H9 (cell line): ENCODE measurements at regions not wholly inside any gene's neighbourhood (a gene's known extent, or its start where the extent isn't known, plus 50 kb on each side); places are given as distances from the start of the nearest gene placed in this dataset.

Experiments
- DNase-seq: peaks from one replicate; pipeline ENCODE4 v3.0.0-alpha.2; 2017
- H2AFZ ChIP-seq: one replicate; pipeline ENCODE4 v1.6.1; 2013; ENCODE audit warnings: mild to moderate bottlenecking, low read length, control low read depth, moderate library complexity
- H2AK5ac ChIP-seq: 2 replicates; pipeline ENCODE4 v1.6.1; 2013; ENCODE audit warnings: low read length, control low read depth, mixed read lengths; ENCODE audit not compliant: insufficient read length
- H2BK120ac ChIP-seq: one replicate; pipeline ENCODE4 v1.6.1; 2013; ENCODE audit warnings: low read depth, mild to moderate bottlenecking, low read length, control low read depth, inconsistent platforms; ENCODE audit not compliant: poor library complexity, severe bottlenecking
- H2BK12ac ChIP-seq: 2 replicates; pipeline ENCODE4 v1.6.1; 2013; ENCODE audit warnings: low read length, control low read depth, mixed read lengths, low read depth; ENCODE audit not compliant: insufficient read length
- H2BK15ac ChIP-seq: 2 replicates; pipeline ENCODE4 v1.6.1; 2013; ENCODE audit warnings: low read depth, low read length, control low read depth
- H2BK20ac ChIP-seq: one replicate; pipeline ENCODE4 v1.6.1; 2013; ENCODE audit warnings: low read depth, mild to moderate bottlenecking, low read length, control low read depth, inconsistent platforms; ENCODE audit not compliant: poor library complexity, severe bottlenecking
- H2BK5ac ChIP-seq: 2 replicates; pipeline ENCODE4 v1.6.1; 2013; ENCODE audit warnings: low read length, control low read depth, mixed read lengths; ENCODE audit not compliant: insufficient read length
- H3K14ac ChIP-seq: 2 replicates; pipeline ENCODE4 v1.6.1; 2013; ENCODE audit warnings: low read length, control low read depth; ENCODE audit not compliant: insufficient read depth
- H3K18ac ChIP-seq: 2 replicates; pipeline ENCODE4 v1.6.1; 2013; ENCODE audit warnings: low read depth, mild to moderate bottlenecking, mixed read lengths, low read length, control low read depth; ENCODE audit not compliant: insufficient read length
- H3K23ac ChIP-seq: 2 replicates; pipeline ENCODE4 v1.6.1; 2013; ENCODE audit warnings: low read length, control low read depth, mixed read lengths, low read depth; ENCODE audit not compliant: insufficient read length
- H3K23me2 ChIP-seq: 2 replicates; pipeline ENCODE4 v1.6.1; 2013; ENCODE audit warnings: low read depth, mild to moderate bottlenecking, mixed read lengths, low read length, control low read depth; ENCODE audit not compliant: insufficient read length, poor library complexity, severe bottlenecking
- H3K27ac ChIP-seq: 2 replicates; pipeline ENCODE4 v1.5.1; 2013; ENCODE audit warnings: low read length, control low read depth, mixed read lengths, low read depth; ENCODE audit not compliant: insufficient read length
- H3K27me3 ChIP-seq: 2 replicates; pipeline ENCODE4 v1.6.1; 2013; ENCODE audit warnings: low read length, control low read depth, inconsistent platforms; ENCODE audit not compliant: insufficient read depth
- H3K4ac ChIP-seq: 2 replicates; pipeline ENCODE4 v1.6.1; 2013; ENCODE audit warnings: low read depth, mild to moderate bottlenecking, control low read depth, inconsistent platforms, low read length, moderate library complexity
- H3K4me1 ChIP-seq: 2 replicates; pipeline ENCODE4 v1.6.1; 2013; ENCODE audit warnings: low read length, control low read depth, inconsistent platforms; ENCODE audit not compliant: insufficient read depth
- H3K4me2 ChIP-seq: 2 replicates; pipeline ENCODE4 v1.6.1; 2013; ENCODE audit warnings: low read length, control low read depth, mixed read lengths; ENCODE audit not compliant: insufficient read length, insufficient read depth
- H3K56ac ChIP-seq: 2 replicates; pipeline ENCODE4 v1.6.1; 2013; ENCODE audit warnings: low read depth, mild to moderate bottlenecking, mixed read lengths, low read length, control low read depth; ENCODE audit not compliant: insufficient read length
- H3K79me1 ChIP-seq: 2 replicates; pipeline ENCODE4 v1.6.1; 2013; ENCODE audit warnings: low read depth, mild to moderate bottlenecking, moderate library complexity, low read length, control low read depth, inconsistent platforms; ENCODE audit not compliant: insufficient read depth, poor library complexity, severe bottlenecking
- H3K79me2 ChIP-seq: 2 replicates; pipeline ENCODE4 v1.6.1; 2013; ENCODE audit warnings: low read length, control low read depth, inconsistent platforms; ENCODE audit not compliant: insufficient read depth
- H3K9ac ChIP-seq: 2 replicates; pipeline ENCODE4 v1.6.1; 2013; ENCODE audit warnings: low read length, control low read depth, mixed read lengths; ENCODE audit not compliant: insufficient read length; ENCODE audit errors: extremely low read depth
- H3K9me3 ChIP-seq: one replicate; pipeline ENCODE4 v1.6.1; 2013; ENCODE audit warnings: low read depth, low read length, inconsistent platforms; ENCODE audit not compliant: control insufficient read depth
- H3T11ph ChIP-seq: one replicate; pipeline ENCODE4 v1.6.1; 2013; ENCODE audit warnings: mild to moderate bottlenecking, low read length, control low read depth, inconsistent platforms
- H4K20me1 ChIP-seq: one replicate; pipeline ENCODE4 v1.6.1; 2013; ENCODE audit not compliant: control insufficient read depth, insufficient read length, insufficient read depth
- H4K5ac ChIP-seq: 2 replicates; pipeline ENCODE4 v1.6.1; 2013; ENCODE audit warnings: low read depth, mild to moderate bottlenecking, mixed read lengths, low read length, control low read depth; ENCODE audit not compliant: insufficient read length
- H4K8ac ChIP-seq: replicated peaks from 2 replicates; pipeline ENCODE4 v1.6.1; 2013; ENCODE audit warnings: low read length, control low read depth, mixed read lengths, low read depth; ENCODE audit not compliant: insufficient read length
- H4K91ac ChIP-seq: 2 replicates; pipeline ENCODE4 v1.6.1; 2013; ENCODE audit warnings: low read depth, mild to moderate bottlenecking, moderate library complexity, mixed read lengths, low read length, control low read depth; ENCODE audit not compliant: insufficient read length
- H3K27ac Mint-ChIP-seq, 3 experiments: 2 replicates in 2 of 3; 3 replicates in 1 of 3; pipeline ENCODE4 v1.8.0; 2020 to 2021; ENCODE audit warnings: mixed read lengths in 3 of 3, mild to moderate bottlenecking in 1 of 3, moderate library complexity in 1 of 3
- H3K27me3 Mint-ChIP-seq: 2 replicates; pipeline ENCODE4 v1.8.0; 2021; ENCODE audit warnings: low read depth, mild to moderate bottlenecking, moderate library complexity, mixed read lengths
- H3K36me3 Mint-ChIP-seq, 3 experiments: 2 replicates in 2 of 3; 3 replicates in 1 of 3; pipeline ENCODE4 v1.8.0; 2020 to 2021; ENCODE audit warnings: low read depth in 3 of 3, mixed read lengths in 3 of 3; ENCODE audit not compliant: insufficient read depth in 1 of 3
- H3K4me1 Mint-ChIP-seq, 2 experiments: 2 replicates each; pipeline ENCODE4 v1.8.0; 2020; ENCODE audit warnings: mixed read lengths in 2 of 2
- H3K4me3 Mint-ChIP-seq, 2 experiments: 2 replicates in 1 of 2; 3 replicates in 1 of 2; pipeline ENCODE4 v1.8.0; 2020 to 2021; ENCODE audit warnings: mild to moderate bottlenecking in 2 of 2, mixed read lengths in 2 of 2, moderate library complexity in 1 of 2
- H3K9me3 Mint-ChIP-seq, 2 experiments: 2 replicates in 1 of 2; 3 replicates in 1 of 2; pipeline ENCODE4 v1.8.0; 2020; ENCODE audit warnings: mild to moderate bottlenecking in 2 of 2, mixed read lengths in 2 of 2, moderate library complexity in 1 of 2
- WGBS: extraction: QIAGEN DNeasy Blood & Tissue Kit; methylation state at CpG from one replicate; pipeline ENCODE4 v1.1.7; 2013; ENCODE audit warnings: missing lambda C conversion rate, low lambda C conversion rate, mixed read lengths; ENCODE audit not compliant: insufficient read length; ENCODE audit errors: extremely low coverage; 5-methylcytosine and 5-hydroxymethylcytosine counted together
- TF ChIP-seq, protein P1 (sequence below): fragments of 200-600 bp; sonication (generic); conservative IDR thresholded peaks from 3 replicates; pipeline ENCODE4 v1.8.0; 2021; ENCODE audit warnings: antibody characterized with exemption, mild to moderate bottlenecking

DNA sequence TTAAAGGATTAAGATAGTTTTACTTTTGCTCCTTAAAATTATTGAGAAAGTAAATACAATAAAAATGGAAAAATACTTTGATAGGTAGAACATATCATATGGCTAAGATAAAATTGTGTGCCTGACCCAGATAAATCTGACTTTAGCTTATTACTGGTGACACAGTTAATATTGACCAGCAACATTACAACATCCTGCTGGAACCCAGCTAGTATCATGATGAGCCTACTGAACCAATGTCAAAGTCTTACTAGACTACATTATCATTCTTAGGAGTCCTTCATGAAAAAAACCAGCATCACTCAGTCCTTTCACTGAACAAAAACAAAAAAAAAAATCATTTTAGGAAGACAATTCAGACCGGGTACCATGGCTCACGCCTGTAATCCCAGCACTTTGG lies 164.8 kb upstream of the CDK1 start:
- Histone ChIP-seq H2BK5ac (no peak overlapping the region), H3T11ph (no peak overlapping the region), H3K27me3 (no peaks in the 10 kb centered on the region), H2BK120ac (no peak overlapping the region), H2BK12ac (no peak overlapping the region), H3K56ac (no peak overlapping the region), H3K4me1 (no peaks in the 10 kb centered on the region; the same call in 1 of the 2 replicates), H2AK5ac (no peak overlapping the region), H4K5ac (no peak overlapping the region), H4K8ac (no peak overlapping the region), H3K18ac (no peak overlapping the region), H2BK20ac (no peak overlapping the region), H3K9ac (no peak overlapping the region), H2BK15ac (no peak overlapping the region), H3K27ac (no peak overlapping the region), H3K79me2 (no peaks in the 10 kb centered on the region), H2AFZ (no peak overlapping the region), H3K23me2 (no peaks in the 10 kb centered on the region), H3K9me3 (no peaks in the 10 kb centered on the region), H3K14ac (no peak overlapping the region), H4K91ac (no peak overlapping the region), H3K4me2 (no peak overlapping the region), H4K20me1 (no peaks in the 10 kb centered on the region), H3K79me1 (no peaks in the 10 kb centered on the region), H3K23ac (no peak overlapping the region), H3K4ac (no peak overlapping the region)
- Mint-ChIP-seq H3K4me3 (no peak overlapping the region), H3K9me3 (no peaks in the 10 kb centered on the region), H3K36me3 (no peaks in the 10 kb centered on the region), H3K27ac (no peak overlapping the region), H3K27me3 (no peaks in the 10 kb centered on the region), H3K4me1 (peaks cover 10 to 11% of the 10 kb centered on the region in 2 experiments)
- no CpG with 5 or more reads among the region's 2 CpGs for WGBS
- no peak for DNase-seq
- TF ChIP-seq, protein P1, sequence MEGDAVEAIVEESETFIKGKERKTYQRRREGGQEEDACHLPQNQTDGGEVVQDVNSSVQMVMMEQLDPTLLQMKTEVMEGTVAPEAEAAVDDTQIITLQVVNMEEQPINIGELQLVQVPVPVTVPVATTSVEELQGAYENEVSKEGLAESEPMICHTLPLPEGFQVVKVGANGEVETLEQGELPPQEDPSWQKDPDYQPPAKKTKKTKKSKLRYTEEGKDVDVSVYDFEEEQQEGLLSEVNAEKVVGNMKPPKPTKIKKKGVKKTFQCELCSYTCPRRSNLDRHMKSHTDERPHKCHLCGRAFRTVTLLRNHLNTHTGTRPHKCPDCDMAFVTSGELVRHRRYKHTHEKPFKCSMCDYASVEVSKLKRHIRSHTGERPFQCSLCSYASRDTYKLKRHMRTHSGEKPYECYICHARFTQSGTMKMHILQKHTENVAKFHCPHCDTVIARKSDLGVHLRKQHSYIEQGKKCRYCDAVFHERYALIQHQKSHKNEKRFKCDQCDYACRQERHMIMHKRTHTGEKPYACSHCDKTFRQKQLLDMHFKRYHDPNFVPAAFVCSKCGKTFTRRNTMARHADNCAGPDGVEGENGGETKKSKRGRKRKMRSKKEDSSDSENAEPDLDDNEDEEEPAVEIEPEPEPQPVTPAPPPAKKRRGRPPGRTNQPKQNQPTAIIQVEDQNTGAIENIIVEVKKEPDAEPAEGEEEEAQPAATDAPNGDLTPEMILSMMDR, result no peak
